ENCODE measurements at regions not wholly inside any gene's neighbourhood (a gene's known extent, or its start where the extent isn't known, plus 50 kb on each side); places are given as distances from the start of the nearest gene placed in this dataset.

GRCh38 chr6:29884261-29884660, 56.6 kb downstream of the HLA-G start:
- Histone ChIP-seq H3K36me3 (ENCODE audit: control insufficient read depth, insufficient read depth, low read length) (no peaks in the 10 kb centered on the region), H3K4me1 (ENCODE audit: control insufficient read depth, insufficient read depth, low read length) (no peaks in the 10 kb centered on the region), H2BK15ac (ENCODE audit: low read depth, low read length) (no peak overlapping the region), H2AK5ac (ENCODE audit: low read depth, low read length) (no peak overlapping the region), H3K9me1 (ENCODE audit: insufficient read depth, low read length) (no peaks in the 10 kb centered on the region), H2BK5ac (ENCODE audit: low read depth, low read length, poor library complexity, severe bottlenecking) (no peak overlapping the region), H2BK20ac (ENCODE audit: low read depth, low read length) (no peak overlapping the region), H3K79me1 (ENCODE audit: low read depth in 1 of 2, low read length in 2 of 2) (no peaks in the 10 kb centered on the region), H3K27ac (ENCODE audit: insufficient read depth, low read length) (no peak overlapping the region), H3K14ac (replicated peaks; ENCODE audit: low read depth, low read length) (no peak overlapping the region), H3K9ac (ENCODE audit: low read depth, low read length) (no peak overlapping the region), H2BK120ac (ENCODE audit: low read depth, low read length) (no peak overlapping the region), H3K4ac (ENCODE audit: low read depth, low read length) (no peak overlapping the region), H2AK9ac (replicated peaks; ENCODE audit: low read depth, low read length, poor library complexity) (no peak overlapping the region), H3K27me3 (ENCODE audit: control insufficient read depth, insufficient read depth, low read length) (peaks cover 5% of the 10 kb centered on the region), H4K20me1 (ENCODE audit: insufficient read depth, low read length) (no peaks in the 10 kb centered on the region), H3K18ac (ENCODE audit: low read depth, low read length) (no peak overlapping the region), H3K4me2 (ENCODE audit: low read depth, low read length) (no peak overlapping the region), H3K56ac (ENCODE audit: extremely low read depth, insufficient read depth, low read length) (no peak overlapping the region), H4K91ac (ENCODE audit: insufficient read depth, low read depth, low read length) (no peak overlapping the region), H3K23ac (ENCODE audit: low read depth, low read length) (no peak overlapping the region), H4K8ac (ENCODE audit: low read depth in 2 of 2, low read length in 2 of 2) (no peak overlapping the region), H3K9me3 (ENCODE audit: control insufficient read depth, insufficient read depth, low read length) (no peaks in the 10 kb centered on the region), H4K5ac (ENCODE audit: low read depth, low read length) (no peak overlapping the region), H3K4me3 (ENCODE audit: insufficient read depth, low read depth, low read length) (no peak overlapping the region), H2AFZ (replicated peaks; ENCODE audit: low read length, poor library complexity) (no peak overlapping the region)
- no peak for TF ChIP-seq NFE2L2 (IDR thresholded peaks at IDR 0.05; ENCODE audit: low read depth, low read length)
- TF ChIP-seq RCOR1 (IDR thresholded peaks at IDR 0.05; ENCODE audit: insufficient replicate concordance, low read length) = no peak
- TF ChIP-seq BHLHE40 (IDR thresholded peaks at IDR 0.05; ENCODE audit: low read depth, low read length) = no peak
- TF ChIP-seq ELK1 (IDR thresholded peaks at IDR 0.05; ENCODE audit: borderline replicate concordance, low read depth, low read length) = no peak
- no peak for TF ChIP-seq SMC3 (IDR thresholded peaks at IDR 0.05; ENCODE audit: low read depth, low read length)
- TF ChIP-seq RFX5 (IDR thresholded peaks at IDR 0.05; ENCODE audit: low read depth, low read length) = no peak
- no peak for TF ChIP-seq CHD1 (IDR thresholded peaks at IDR 0.05; ENCODE audit: low read depth, low read length)
- TF ChIP-seq MAZ (IDR thresholded peaks at IDR 0.05; ENCODE audit: borderline replicate concordance, low read depth, low read length) = no peak
- no peak for TF ChIP-seq USF2 (IDR thresholded peaks at IDR 0.05; ENCODE audit: low read depth, low read length)
- no peak for TF ChIP-seq CTCF (conservative IDR thresholded peaks at IDR 0.05; ENCODE audit: low read depth, low read length)
- no peak for TF ChIP-seq RAD21 (IDR thresholded peaks at IDR 0.05; ENCODE audit: low read length)
- in situ Hi-C loops (cut with MboI; ENCODE audit: low sequenced_read_pairs) = no loop called here
- dilution Hi-C loops (cut with HindIII; ENCODE audit: low sequenced_read_pairs, unreplicated experiment) = no loop called here
- WGBS, 2 experiments (ENCODE audit: extremely low coverage in 2 of 2, insufficient read length in 1 of 2) = no CpG with 5 or more reads among the region's 4 CpGs
- no peak for DNase-seq
- CTCF ChIA-PET = no interaction called here
- intact Hi-C loops (cut with micrococcal nuclease) = no loop called here
- ATAC-seq (ENCODE audit: low read depth) = no peak
- no TSS peak for BruUV-seq (replicated peaks)
- POLR2A ChIA-PET (ENCODE audit: unreplicated experiment) = no interaction called here
